SU-DHL-6 (cell line): ENCODE measurements at regions not wholly inside any gene's neighbourhood (a gene's known extent, or its start where the extent isn't known, plus 50 kb on each side); places are given as distances from the start of the nearest gene placed in this dataset.

Experiments
- CTCF ChIP-seq: fragments of 200-600 bp; sonication (generic); IDR thresholded peaks from one replicate; pipeline ENCODE4 v1.5.1; 2017; ENCODE audit warnings: antibody characterized with exemption, mild to moderate bottlenecking, low read length, moderate library complexity; ENCODE audit not compliant: insufficient read depth, poor library complexity, severe bottlenecking
- EZH2phosphoT487 ChIP-seq: fragments of 200-600 bp; sonication (generic), shearing (Covaris generic); conservative IDR thresholded peaks from 2 replicates; pipeline ENCODE4 v1.6.1; 2018; ENCODE audit warnings: mild to moderate bottlenecking, antibody characterized with exemption, low read length, moderate library complexity, mixed read lengths

GRCh38 chr6:68342286-68342685 is 292.8 kb upstream of the ADGRB3 start:
- TF ChIP-seq CTCF (no peak), EZH2phosphoT487 (no peak)
